CD4-positive, CD25-positive, alpha-beta regulatory T cell (primary cell): ENCODE measurements at regions not wholly inside any gene's neighbourhood (a gene's known extent, or its start where the extent isn't known, plus 50 kb on each side); places are given as distances from the start of the nearest gene placed in this dataset.

ENCODE experiments used
- ATAC-seq, 2 donors: fragments of 150-1000 bp; cut with Tn5 transposase; one replicate each; pipeline ENCODE4 v1.10.0; 2021; ENCODE audit warnings: low read depth in 2 of 2, moderate number of reproducible peaks in 2 of 2, moderate library complexity in 1 of 2
- DNase-seq, 3 donors: peaks; one replicate each; pipeline versions ENCODE4 v3.0.0 to v3.0.0-alpha.2; 2012 to 2022; ENCODE audit warnings: mixed read lengths in 1 of 3
- H3K27ac ChIP-seq: one replicate; pipeline ENCODE4 v1.7.0; 2013; ENCODE audit warnings: mild to moderate bottlenecking, low read length; ENCODE audit not compliant: insufficient read depth, poor library complexity, severe bottlenecking
- H3K27me3 ChIP-seq: one replicate; pipeline ENCODE4 v1.7.0; 2013; ENCODE audit warnings: low read length; ENCODE audit not compliant: control insufficient read depth, insufficient read depth
- H3K36me3 ChIP-seq: one replicate; pipeline ENCODE4 v1.7.0; 2013; ENCODE audit warnings: mild to moderate bottlenecking, low read length, moderate library complexity; ENCODE audit not compliant: control insufficient read depth, insufficient read depth
- H3K4me1 ChIP-seq: 2 replicates; pipeline ENCODE4 v1.7.0; 2013; ENCODE audit warnings: mild to moderate bottlenecking, low read length; ENCODE audit not compliant: insufficient read depth, control insufficient read depth, poor library complexity, severe bottlenecking
- H3K4me3 ChIP-seq: one replicate; pipeline ENCODE4 v1.7.0; 2013; ENCODE audit warnings: low read depth, mild to moderate bottlenecking, low read length, moderate library complexity
- H3K9me3 ChIP-seq, 2 experiments: 1 replicate in 1 of 2; 2 replicates in 1 of 2; pipeline ENCODE4 v1.7.0; 2013; ENCODE audit warnings: low read length in 2 of 2, mild to moderate bottlenecking in 1 of 2, moderate library complexity in 1 of 2; ENCODE audit not compliant: control insufficient read depth in 2 of 2
- H3K27ac Mint-ChIP-seq, 3 donors: one replicate each; pipeline ENCODE4 v1.8.0; 2020 to 2022; ENCODE audit warnings: mild to moderate bottlenecking in 3 of 3, mixed read lengths in 3 of 3, moderate library complexity in 2 of 3
- H3K27me3 Mint-ChIP-seq: one replicate; pipeline ENCODE4 v1.8.0; 2022; ENCODE audit warnings: mild to moderate bottlenecking, mixed read lengths
- H3K36me3 Mint-ChIP-seq: one replicate; pipeline ENCODE4 v1.8.0; 2020; ENCODE audit warnings: mixed read lengths
- H3K4me1 Mint-ChIP-seq, 4 donors: one replicate each; pipeline ENCODE4 v1.8.0; 2020 to 2022; ENCODE audit warnings: mixed read lengths in 4 of 4, mild to moderate bottlenecking in 1 of 4
- H3K4me3 Mint-ChIP-seq, 4 donors: one replicate each; pipeline ENCODE4 v1.8.0; 2020 to 2022; ENCODE audit warnings: mild to moderate bottlenecking in 4 of 4, mixed read lengths in 4 of 4, moderate library complexity in 3 of 4
- H3K9me3 Mint-ChIP-seq, 7 donors: one replicate each; pipeline ENCODE4 v1.8.0; 2020 to 2022; ENCODE audit warnings: mixed read lengths in 7 of 7, mild to moderate bottlenecking in 3 of 7, moderate library complexity in 2 of 7

- H3K9me3 ChIP-seq: no peaks in the 10 kb centered on the region
- H3K4me3 ChIP-seq: no peak overlapping the region
- Mint-ChIP-seq H3K36me3 (no peaks in the 10 kb centered on the region), H3K27ac (no peak overlapping the region), H3K4me3 (no peak overlapping the region), H3K27me3 (peaks cover 16% of the 10 kb centered on the region), H3K4me1 (peaks cover 0 to 17% (median 5%) of the 10 kb centered on the region in 4 donors), H3K9me3 (peaks cover 0 to 2% (median 0%) of the 10 kb centered on the region in 7 donors)
- H3K4me1 ChIP-seq: no peaks in the 10 kb centered on the region
- no peaks in the 10 kb centered on the region for H3K36me3 ChIP-seq
- no peaks in the 10 kb centered on the region for H3K27me3 ChIP-seq
- ATAC-seq (peak in 1 of 2 donors; percentile 22), DNase-seq (no peak)
- H3K27ac ChIP-seq: no peak overlapping the region
Measured at GRCh38 chr1:229068270-229068987, 202.5 kb upstream of the RAB4A start.

- Histone ChIP-seq H3K9me3 (no peaks in the 10 kb centered on the region), H3K36me3 (no peaks in the 10 kb centered on the region), H3K4me3 (no peak overlapping the region), H3K27me3 (no peaks in the 10 kb centered on the region), H3K27ac (no peak overlapping the region), H3K4me1 (no peaks in the 10 kb centered on the region)
- Mint-ChIP-seq H3K9me3 (peaks cover 0 to 2% (median 0%) of the 10 kb centered on the region in 7 donors), H3K27ac (no peak overlapping the region), H3K4me1 (peaks cover 0 to 17% (median 5%) of the 10 kb centered on the region in 4 donors), H3K27me3 (peaks cover 16% of the 10 kb centered on the region), H3K36me3 (no peaks in the 10 kb centered on the region), H3K4me3 (no peak overlapping the region)
- DNase-seq (no peak), ATAC-seq (no peak)
Measured at GRCh38 chr1:229069176-229069575, 201.7 kb upstream of the RAB4A start.

GRCh38 chr1:229070168-229070567, 200.7 kb upstream of the RAB4A start:
- H3K27me3 ChIP-seq: no peaks in the 10 kb centered on the region
- no peak for ATAC-seq
- H3K4me3 ChIP-seq: no peak overlapping the region
- Mint-ChIP-seq H3K9me3 (peaks cover 0 to 2% (median 0%) of the 10 kb centered on the region in 7 donors), H3K4me3 (no peak overlapping the region), H3K36me3 (no peaks in the 10 kb centered on the region), H3K27me3 (peaks cover 16% of the 10 kb centered on the region), H3K4me1 (peaks cover 0 to 17% (median 5%) of the 10 kb centered on the region in 4 donors), H3K27ac (no peak overlapping the region)
- no peak for DNase-seq
- H3K36me3 ChIP-seq: no peaks in the 10 kb centered on the region
- H3K27ac ChIP-seq: no peak overlapping the region
- H3K9me3 ChIP-seq: no peaks in the 10 kb centered on the region
- H3K4me1 ChIP-seq: no peaks in the 10 kb centered on the region

- H3K27me3 Mint-ChIP-seq: peaks cover 13% of the 10 kb centered on the region
- no peak overlapping the region for H3K4me3 Mint-ChIP-seq
- H3K9me3 Mint-ChIP-seq: no peaks in the 10 kb centered on the region
- DNase-seq (no peak), ATAC-seq (no peak)
- peaks cover 0 to 7% (median 3%) of the 10 kb centered on the region in 4 donors for H3K4me1 Mint-ChIP-seq
- H3K27me3 ChIP-seq: no peaks in the 10 kb centered on the region
- H3K36me3 ChIP-seq: no peaks in the 10 kb centered on the region
- H3K9me3 ChIP-seq: no peaks in the 10 kb centered on the region
- no peak overlapping the region for H3K4me3 ChIP-seq
- no peak overlapping the region for H3K27ac ChIP-seq
- H3K27ac Mint-ChIP-seq: peak overlapping the region in 1 of 3 donors; percentile 32
- no peaks in the 10 kb centered on the region for H3K36me3 Mint-ChIP-seq
- no peaks in the 10 kb centered on the region for H3K4me1 ChIP-seq
Measured at GRCh38 chr1:229073251-229073650, 197.7 kb upstream of the RAB4A start.

- Mint-ChIP-seq H3K27ac (no peak overlapping the region), H3K4me3 (no peak overlapping the region), H3K4me1 (peaks cover 0 to 5% (median 0%) of the 10 kb centered on the region in 4 donors), H3K36me3 (no peaks in the 10 kb centered on the region), H3K27me3 (no peaks in the 10 kb centered on the region), H3K9me3 (no peaks in the 10 kb centered on the region)
- no peak overlapping the region for H3K4me3 ChIP-seq
- no peaks in the 10 kb centered on the region for H3K9me3 ChIP-seq
- no peak for DNase-seq
- no peaks in the 10 kb centered on the region for H3K4me1 ChIP-seq
- no peak overlapping the region for H3K27ac ChIP-seq
- no peak for ATAC-seq
- no peaks in the 10 kb centered on the region for H3K27me3 ChIP-seq
- no peaks in the 10 kb centered on the region for H3K36me3 ChIP-seq
Measured at GRCh38 chr1:229075217-229075616, 195.7 kb upstream of the RAB4A start.

GRCh38 chr1:229075716-229076115, 195.2 kb upstream of the RAB4A start:
- Histone ChIP-seq H3K4me3 (no peak overlapping the region), H3K27me3 (no peaks in the 10 kb centered on the region), H3K36me3 (no peaks in the 10 kb centered on the region), H3K27ac (no peak overlapping the region), H3K9me3 (no peaks in the 10 kb centered on the region), H3K4me1 (no peaks in the 10 kb centered on the region)
- Mint-ChIP-seq H3K4me3 (no peak overlapping the region), H3K9me3 (no peaks in the 10 kb centered on the region), H3K27ac (no peak overlapping the region), H3K4me1 (peaks cover 0 to 5% (median 0%) of the 10 kb centered on the region in 4 donors), H3K27me3 (no peaks in the 10 kb centered on the region), H3K36me3 (no peaks in the 10 kb centered on the region)
- ATAC-seq: no peak
- DNase-seq: no peak

GRCh38 chr1:229076195-229076594, 194.7 kb upstream of the RAB4A start:
- H3K4me3 ChIP-seq: no peak overlapping the region
- H3K27me3 ChIP-seq: no peaks in the 10 kb centered on the region
- Mint-ChIP-seq H3K36me3 (no peaks in the 10 kb centered on the region), H3K27ac (no peak overlapping the region), H3K4me3 (no peak overlapping the region), H3K9me3 (peaks cover 0 to 4% (median 0%) of the 10 kb centered on the region in 7 donors), H3K27me3 (peaks cover 4% of the 10 kb centered on the region), H3K4me1 (peaks cover 0 to 5% (median 0%) of the 10 kb centered on the region in 4 donors)
- H3K27ac ChIP-seq: no peak overlapping the region
- ATAC-seq: no peak
- H3K4me1 ChIP-seq: no peaks in the 10 kb centered on the region
- H3K36me3 ChIP-seq: no peaks in the 10 kb centered on the region
- DNase-seq: no peak
- H3K9me3 ChIP-seq: no peaks in the 10 kb centered on the region

GRCh38 chr1:229079016-229079595, 191.8 kb upstream of the RAB4A start:
- Mint-ChIP-seq H3K36me3 (no peaks in the 10 kb centered on the region), H3K9me3 (peaks cover 2 to 25% (median 13%) of the 10 kb centered on the region in 7 donors), H3K4me1 (peaks cover 0 to 5% (median 0%) of the 10 kb centered on the region in 4 donors), H3K27ac (peak overlapping the region in 1 of 3 donors; percentile 2), H3K4me3 (no peak overlapping the region), H3K27me3 (peaks cover 21% of the 10 kb centered on the region)
- ATAC-seq (no peak), DNase-seq (no peak)
- Histone ChIP-seq H3K9me3 (peaks cover 13 to 15% of the 10 kb centered on the region in 2 experiments), H3K27me3 (peaks cover 3% of the 10 kb centered on the region), H3K36me3 (no peaks in the 10 kb centered on the region), H3K4me1 (no peaks in the 10 kb centered on the region), H3K4me3 (no peak overlapping the region), H3K27ac (no peak overlapping the region)
